ENCODE measurements at regions not wholly inside any gene's neighbourhood (a gene's known extent, or its start where the extent isn't known, plus 50 kb on each side); places are given as distances from the start of the nearest gene placed in this dataset.
"Not testable (repeated sequence)": the region's sequence is repeated elsewhere in the genome, so short reads cannot be mapped to it uniquely, and the experiment has no call there.

GRCh38 chr22:41038732-41039131, 53.7 kb upstream of the EP300 start:
- Mint-ChIP-seq H3K27ac (ENCODE audit: unreplicated experiment) (no peak overlapping the region), H3K4me1 (ENCODE audit: low read depth, unreplicated experiment) (no peaks in the 10 kb centered on the region), H3K27me3 (ENCODE audit: unreplicated experiment) (no peaks in the 10 kb centered on the region), H3K9me3 (ENCODE audit: unreplicated experiment) (no peaks in the 10 kb centered on the region), H3K4me3 (ENCODE audit: unreplicated experiment) (no peak overlapping the region), H3K36me3 (ENCODE audit: unreplicated experiment) (no peaks in the 10 kb centered on the region)
- DNase-seq: no peak
- no peak for TF ChIP-seq CTCF (IDR thresholded peaks at IDR 0.05; ENCODE audit: partially characterized antibody, unreplicated experiment)

GRCh38 chr22:41039641-41040040, 52.8 kb upstream of the EP300 start:
- H3K27me3 Mint-ChIP-seq (ENCODE audit: unreplicated experiment); H3K36me3 Mint-ChIP-seq (ENCODE audit: unreplicated experiment); H3K27ac Mint-ChIP-seq (ENCODE audit: unreplicated experiment); DNase-seq; H3K4me3 Mint-ChIP-seq (ENCODE audit: unreplicated experiment); H3K4me1 Mint-ChIP-seq (ENCODE audit: low read depth, unreplicated experiment); H3K9me3 Mint-ChIP-seq (ENCODE audit: unreplicated experiment): not testable (repeated sequence)

- Mint-ChIP-seq H3K9me3 (ENCODE audit: unreplicated experiment) (no peaks in the 10 kb centered on the region), H3K27me3 (ENCODE audit: unreplicated experiment) (no peaks in the 10 kb centered on the region), H3K4me1 (ENCODE audit: low read depth, unreplicated experiment) (no peaks in the 10 kb centered on the region), H3K4me3 (ENCODE audit: unreplicated experiment) (no peak overlapping the region), H3K36me3 (ENCODE audit: unreplicated experiment) (no peaks in the 10 kb centered on the region), H3K27ac (ENCODE audit: unreplicated experiment) (no peak overlapping the region)
- no peak for DNase-seq
- TF ChIP-seq CTCF (IDR thresholded peaks at IDR 0.05; ENCODE audit: partially characterized antibody, unreplicated experiment): no peak
Observed at GRCh38 chr22:41040483-41040882, 51.9 kb upstream of the EP300 start.

- no peak for TF ChIP-seq CTCF (IDR thresholded peaks at IDR 0.05; ENCODE audit: partially characterized antibody, unreplicated experiment)
- H3K36me3 Mint-ChIP-seq (ENCODE audit: unreplicated experiment): no peaks in the 10 kb centered on the region
- H3K4me1 Mint-ChIP-seq (ENCODE audit: low read depth, unreplicated experiment): no peaks in the 10 kb centered on the region
- no peaks in the 10 kb centered on the region for H3K9me3 Mint-ChIP-seq (ENCODE audit: unreplicated experiment)
- no peak for DNase-seq
- H3K27me3 Mint-ChIP-seq (ENCODE audit: unreplicated experiment): no peaks in the 10 kb centered on the region
- H3K4me3 Mint-ChIP-seq (ENCODE audit: unreplicated experiment): no peak overlapping the region
- no peak overlapping the region for H3K27ac Mint-ChIP-seq (ENCODE audit: unreplicated experiment)
Observed at GRCh38 chr22:41041532-41041931, 50.9 kb upstream of the EP300 start.
